CD4-positive, alpha-beta T cell treated with Interleukin-4 for 4 hours (primary cell): ENCODE measurements at regions not wholly inside any gene's neighbourhood (a gene's known extent, or its start where the extent isn't known, plus 50 kb on each side); places are given as distances from the start of the nearest gene placed in this dataset.

ENCODE experiments used
- DNase-seq: peaks from one replicate; pipeline ENCODE4 v3.0.0-alpha.2; 2020

- no peak for DNase-seq
Measured at GRCh38 chr11:33646629-33647028, 54.0 kb downstream of the C11orf91 start.

- DNase-seq: no peak
Measured at GRCh38 chr11:33646168-33646567, 54.5 kb downstream of the C11orf91 start.

GRCh38 chr11:33645686-33646085 lies 54.9 kb downstream of the C11orf91 start:
- no peak for DNase-seq

- DNase-seq: no peak
Measured at GRCh38 chr11:33643167-33643824, 57.3 kb downstream of the C11orf91 start.

GRCh38 chr11:33642461-33643166 lies 58.0 kb downstream of the C11orf91 start:
- DNase-seq: no peak

GRCh38 chr11:33640730-33641371 lies 59.8 kb downstream of the C11orf91 start:
- DNase-seq: no peak

- no peak for DNase-seq
Measured at GRCh38 chr11:33638608-33639007, 62.0 kb downstream of the C11orf91 start.

GRCh38 chr11:33636104-33636503 lies 64.5 kb downstream of the C11orf91 start:
- DNase-seq: no peak

GRCh38 chr11:33635161-33635560 lies 65.5 kb downstream of the C11orf91 start:
- no peak for DNase-seq

GRCh38 chr11:33634291-33634834 lies 66.3 kb downstream of the C11orf91 start:
- no peak for DNase-seq

GRCh38 chr11:33633251-33634003 lies 67.2 kb downstream of the C11orf91 start:
- DNase-seq: no peak

- no peak for DNase-seq
Measured at GRCh38 chr11:33631749-33632091, 68.9 kb downstream of the C11orf91 start.

GRCh38 chr11:33630936-33631748 lies 69.5 kb downstream of the C11orf91 start:
- no peak for DNase-seq

GRCh38 chr11:33624083-33624482 lies 76.5 kb downstream of the C11orf91 start:
- no peak for DNase-seq

GRCh38 chr11:33622806-33623205 lies 77.8 kb downstream of the C11orf91 start:
- no peak for DNase-seq

GRCh38 chr11:33622186-33622585 lies 78.4 kb downstream of the C11orf91 start:
- no peak for DNase-seq

- no peak for DNase-seq
Measured at GRCh38 chr11:33620423-33621171, 80.0 kb downstream of the C11orf91 start.

- no peak for DNase-seq
Measured at GRCh38 chr11:33618956-33619355, 81.7 kb downstream of the C11orf91 start.

- no peak for DNase-seq
Measured at GRCh38 chr11:33618351-33618710, 82.3 kb downstream of the C11orf91 start.

GRCh38 chr11:33617672-33618350 lies 82.8 kb downstream of the C11orf91 start:
- no peak for DNase-seq

GRCh38 chr11:33616552-33616951 lies 84.1 kb downstream of the C11orf91 start:
- no peak for DNase-seq
